ENCODE measurements at regions not wholly inside any gene's neighbourhood (a gene's known extent, or its start where the extent isn't known, plus 50 kb on each side); places are given as distances from the start of the nearest gene placed in this dataset.
A peak's percentile ranks its signal among the peaks of the same experiment; 100 is the strongest.

DNA sequence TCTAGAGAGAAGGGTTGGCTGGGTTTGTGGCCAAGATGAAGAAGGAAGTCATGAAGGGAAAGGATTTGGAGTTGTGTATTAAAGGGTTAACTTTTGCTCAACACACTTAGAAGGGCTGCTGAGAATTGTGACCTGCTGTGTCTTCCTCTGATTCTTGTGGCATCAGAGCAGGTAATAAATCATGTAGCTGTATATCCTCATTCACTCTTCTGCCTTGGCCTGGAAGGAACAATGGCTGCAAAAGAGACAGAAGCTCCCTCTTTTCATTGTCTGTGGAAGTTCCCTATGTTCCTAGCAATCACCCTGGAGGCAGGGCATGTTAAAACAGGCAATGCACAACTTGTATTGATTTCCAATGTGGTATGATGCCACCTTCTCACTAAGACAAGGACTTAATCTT lies 159.1 kb downstream of the LRRC70 start:
- DNase-seq (ENCODE audit: extremely low read depth, low read depth): no peak

- no peak for DNase-seq (ENCODE audit: extremely low read depth, low read depth)
These were observed 154.1 kb downstream of the LRRC70 start for GRCh38 chr5:62732677-62733121.

DNA sequence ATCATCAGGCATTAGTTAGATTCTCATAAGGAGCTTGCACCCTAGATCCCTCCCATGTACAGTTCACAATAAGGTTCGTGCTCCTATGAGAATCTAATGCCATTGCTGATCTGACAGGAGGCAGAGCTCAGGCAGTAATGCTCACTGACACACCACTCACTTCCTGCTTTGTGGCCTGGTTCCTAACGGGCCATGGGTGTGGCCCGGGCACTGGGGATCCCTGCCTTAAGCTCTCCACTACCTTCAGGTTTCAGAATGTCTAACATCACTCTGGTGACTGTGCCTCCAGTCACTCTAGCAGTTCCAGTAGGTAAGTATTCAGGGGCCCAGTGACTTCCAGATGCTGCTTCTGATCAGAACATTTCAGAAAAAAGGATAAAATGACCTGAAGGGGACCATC lies 152.4 kb downstream of the LRRC70 start:
- no peak for DNase-seq (ENCODE audit: extremely low read depth, low read depth)

DNA sequence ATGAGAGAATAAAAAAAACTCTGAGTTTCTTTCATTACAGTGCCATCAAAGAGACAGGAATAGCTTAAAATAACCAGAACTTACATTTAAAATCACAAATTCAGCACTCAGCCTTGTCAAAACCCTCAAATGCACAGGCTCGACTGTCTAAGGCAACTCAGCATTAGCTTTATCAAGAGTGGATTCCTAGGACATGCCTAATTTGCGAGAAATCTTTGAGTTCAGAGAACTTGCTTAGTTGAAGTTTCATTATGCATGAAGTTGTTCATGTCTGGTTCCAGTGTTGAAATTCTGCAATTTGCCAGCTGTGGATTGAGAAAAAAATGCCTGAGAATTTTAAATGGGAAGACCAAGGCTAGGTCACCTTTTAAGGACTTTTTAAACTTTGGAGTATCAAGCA lies 151.1 kb downstream of the LRRC70 start:
- no peak for DNase-seq (ENCODE audit: extremely low read depth, low read depth)

DNA sequence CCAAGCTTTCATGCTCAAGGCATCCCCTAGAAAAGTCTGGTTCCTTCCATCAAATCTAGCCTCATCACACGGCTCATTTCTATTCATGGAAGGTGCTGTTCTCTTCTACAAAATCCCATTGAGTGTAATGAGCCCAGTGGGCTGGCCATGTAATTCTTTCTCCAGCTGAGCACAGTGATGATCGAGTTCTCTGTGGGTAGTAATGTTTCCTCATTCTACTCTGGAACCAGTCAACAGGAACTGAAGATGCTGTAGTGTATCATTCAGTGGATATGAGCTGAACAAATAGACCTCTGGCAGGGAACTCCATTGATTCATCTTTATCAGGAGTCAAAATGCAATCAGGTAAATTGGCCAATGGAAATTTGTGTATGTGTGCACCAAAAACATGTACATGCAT lies 149.2 kb downstream of the LRRC70 start:
- no peak for DNase-seq (ENCODE audit: extremely low read depth, low read depth)

- DNase-seq (ENCODE audit: extremely low read depth, low read depth): no peak
These were observed 148.6 kb downstream of the LRRC70 start for GRCh38 chr5:62727184-62727583.

- no peak for DNase-seq (ENCODE audit: extremely low read depth, low read depth)
These were observed 143.7 kb downstream of the LRRC70 start for GRCh38 chr5:62722360-62722759.

- peak; percentile 12 for DNase-seq (ENCODE audit: extremely low read depth, low read depth)
These were observed 141.4 kb downstream of the LRRC70 start for GRCh38 chr5:62720031-62720441.

- no peak for DNase-seq (ENCODE audit: extremely low read depth, low read depth)
These were observed 140.6 kb downstream of the LRRC70 start for GRCh38 chr5:62719061-62719720.

GRCh38 chr5:62718324-62718723 lies 139.7 kb downstream of the LRRC70 start:
- no peak for DNase-seq (ENCODE audit: extremely low read depth, low read depth)

DNA sequence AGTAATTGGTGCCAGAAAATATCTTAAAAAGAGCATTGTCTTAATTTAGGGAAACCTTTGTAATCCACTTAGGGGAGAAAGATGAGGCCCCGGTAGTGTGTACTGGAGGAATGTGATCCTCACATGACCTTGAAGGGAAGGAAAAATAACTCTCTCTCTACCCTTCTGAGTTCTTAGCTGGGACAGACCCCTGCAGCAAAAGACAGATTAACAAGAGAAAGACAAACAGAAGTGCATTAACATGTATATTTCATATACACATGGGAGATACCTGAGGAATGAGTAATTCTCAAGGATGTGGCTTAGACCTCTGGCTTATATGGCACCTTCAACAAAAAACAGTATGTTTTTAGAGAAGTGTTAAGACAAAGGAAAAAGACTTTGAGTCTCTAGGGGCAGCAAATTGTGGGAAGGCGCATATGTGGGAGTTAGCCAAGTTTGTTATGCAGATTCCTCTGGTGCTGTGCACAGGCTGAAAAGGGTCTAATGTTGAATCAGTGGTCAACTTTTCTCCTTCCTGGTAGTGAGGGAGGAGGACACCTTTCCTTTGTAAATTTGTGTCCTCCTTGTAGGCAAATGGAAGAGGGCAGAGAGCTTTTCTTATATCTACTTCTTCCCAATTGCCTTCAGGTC lies 138.8 kb downstream of the LRRC70 start:
- DNase-seq (ENCODE audit: extremely low read depth, low read depth): peak; percentile 15

DNA sequence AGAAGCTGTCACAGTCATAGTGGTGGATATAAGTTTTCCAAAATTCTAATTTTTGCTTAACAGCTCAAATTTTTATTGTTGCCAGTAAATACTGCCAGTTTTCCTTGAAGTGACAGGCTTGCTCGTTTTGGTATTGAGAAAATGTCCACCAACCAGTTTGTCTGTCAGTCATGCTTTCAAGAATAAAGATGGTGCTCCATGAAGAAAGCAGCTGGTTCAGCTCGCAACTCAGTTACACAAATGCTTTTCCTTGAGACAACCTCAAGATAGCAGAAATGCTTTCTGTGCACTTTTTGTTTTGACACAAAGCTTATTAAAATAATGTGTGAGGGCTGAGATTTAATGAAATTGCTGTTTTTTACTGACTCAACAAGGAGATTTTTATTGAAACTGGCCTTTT lies 135.7 kb downstream of the LRRC70 start:
- DNase-seq (ENCODE audit: extremely low read depth, low read depth): no peak

DNA sequence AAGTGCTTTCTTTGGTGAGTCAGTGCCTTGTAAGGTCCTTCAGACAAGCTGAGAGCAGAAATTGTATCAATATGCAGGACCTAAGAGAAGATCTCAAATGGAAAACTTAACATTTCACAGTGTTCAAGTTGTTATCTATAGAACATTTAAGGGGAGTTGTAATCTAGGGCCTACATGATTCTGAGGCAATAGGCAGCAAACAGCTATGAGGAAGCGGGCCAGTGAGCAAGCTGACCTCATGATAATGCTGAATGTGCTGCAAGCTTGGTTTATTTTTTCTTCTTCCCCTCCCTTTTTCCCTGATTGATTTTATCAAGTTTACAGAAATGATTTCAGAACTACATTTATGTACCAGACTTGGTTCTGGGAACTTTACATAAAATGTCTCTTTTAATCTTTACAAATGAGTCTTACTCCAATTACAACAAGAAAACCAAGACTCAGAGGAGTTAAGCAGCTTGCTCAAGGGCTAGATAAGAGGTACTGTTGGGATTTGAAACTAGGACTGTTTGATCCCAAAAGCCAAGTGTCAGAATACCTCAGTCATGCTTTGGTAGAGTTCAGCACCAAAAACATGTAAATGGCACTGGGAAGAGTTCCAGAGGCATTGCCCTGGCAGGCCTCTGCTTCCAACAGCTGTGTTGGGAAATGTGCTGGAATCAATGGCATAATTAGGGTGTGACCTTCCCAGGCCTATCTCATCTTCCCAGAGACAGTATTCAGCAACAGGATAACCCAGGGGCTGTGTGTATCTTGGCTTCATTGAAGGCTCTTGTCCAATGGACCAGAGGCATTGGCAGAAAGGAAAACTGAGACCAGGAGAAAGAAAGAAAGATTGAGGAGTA lies 130.1 kb downstream of the LRRC70 start:
- DNase-seq (ENCODE audit: extremely low read depth, low read depth): no peak

DNA sequence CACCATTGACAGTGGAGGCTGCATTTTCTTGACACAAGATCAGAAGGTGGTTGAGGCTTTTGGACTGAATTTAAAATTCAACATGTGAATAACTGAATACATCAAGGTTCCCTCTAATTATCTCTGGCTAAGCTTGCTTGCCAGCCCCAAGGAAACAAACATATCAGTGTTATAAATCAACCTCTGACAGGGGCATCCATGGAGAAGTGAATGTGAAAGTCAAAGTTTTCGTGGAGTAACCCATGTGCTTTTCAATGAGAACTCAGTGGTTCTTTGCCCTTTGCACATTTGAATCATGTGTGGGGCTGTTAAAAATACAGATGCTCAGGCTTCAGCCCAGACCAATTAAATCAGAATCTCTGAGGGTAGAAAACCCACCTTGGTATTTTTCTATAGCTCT lies 128.9 kb downstream of the LRRC70 start:
- no peak for DNase-seq (ENCODE audit: extremely low read depth, low read depth)

- no peak for DNase-seq (ENCODE audit: extremely low read depth, low read depth)
These were observed 128.5 kb downstream of the LRRC70 start for GRCh38 chr5:62707131-62707530.

- DNase-seq (ENCODE audit: extremely low read depth, low read depth): no peak
These were observed 126.4 kb downstream of the LRRC70 start for GRCh38 chr5:62705022-62705421.

- DNase-seq (ENCODE audit: extremely low read depth, low read depth): no peak
These were observed 123.5 kb downstream of the LRRC70 start for GRCh38 chr5:62702126-62702525.

- no peak for DNase-seq (ENCODE audit: extremely low read depth, low read depth)
These were observed 122.4 kb downstream of the LRRC70 start for GRCh38 chr5:62701036-62701435.

- no peak for DNase-seq (ENCODE audit: extremely low read depth, low read depth)
These were observed 120.1 kb downstream of the LRRC70 start for GRCh38 chr5:62698756-62699155.

DNA sequence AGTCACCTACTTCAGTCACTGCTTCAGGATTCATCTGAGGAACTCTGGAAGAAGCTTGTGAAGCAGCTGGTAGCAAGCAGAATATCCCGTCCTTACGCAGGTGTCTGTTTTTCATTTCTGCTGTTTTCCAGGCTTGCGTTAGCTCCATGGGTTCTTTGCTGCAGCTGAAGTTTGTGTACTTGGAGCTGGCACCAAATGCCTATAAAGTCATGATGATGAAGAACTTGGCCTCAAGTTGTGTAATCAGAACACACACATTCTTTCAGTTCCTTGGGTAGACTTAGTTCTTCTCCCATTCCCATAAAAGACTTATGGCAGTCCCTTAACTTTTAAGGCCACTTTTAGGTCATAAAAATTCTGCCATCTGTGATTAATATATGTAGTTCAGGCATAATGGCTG lies 116.7 kb downstream of the LRRC70 start:
- DNase-seq (ENCODE audit: extremely low read depth, low read depth): no peak

- no peak for DNase-seq (ENCODE audit: extremely low read depth, low read depth)
These were observed 114.5 kb downstream of the LRRC70 start for GRCh38 chr5:62692946-62693713.
